Uterus (tissue), 3 donors: ENCODE measurements at regions not wholly inside any gene's neighbourhood (a gene's known extent, or its start where the extent isn't known, plus 50 kb on each side); places are given as distances from the start of the nearest gene placed in this dataset.

Source experiments
- DNase-seq, 2 donors: peaks; one replicate each; pipeline ENCODE4 v3.0.0-alpha.2; 2019 to 2020
- H3K27ac ChIP-seq, 2 donors: fragments of 200-600 bp; sonication (generic); 1 replicate in 1 of 2; 2 replicates in 1 of 2; pipeline ENCODE4 v1.5.1; 2016 to 2018
- H3K27me3 ChIP-seq, 2 donors: fragments of 200-600 bp; sonication (generic); one replicate each; pipeline ENCODE4 v1.5.1; 2018 to 2019; ENCODE audit warnings: control low read depth in 1 of 2
- H3K36me3 ChIP-seq, 2 donors: fragments of 200-600 bp; sonication (generic); one replicate each; pipeline ENCODE4 v1.5.1; 2019; ENCODE audit warnings: control low read depth in 1 of 2
- H3K4me1 ChIP-seq, 2 donors: fragments of 200-600 bp; sonication (generic); one replicate each; pipeline ENCODE4 v1.5.1; 2018 to 2019; ENCODE audit warnings: control low read depth in 1 of 2
- H3K4me3 ChIP-seq, 2 donors: fragments of 200-600 bp; sonication (generic); 1 replicate in 1 of 2; 2 replicates in 1 of 2; pipeline ENCODE4 v1.5.1; 2018 to 2019; ENCODE audit warnings: mild to moderate bottlenecking in 1 of 2
- H3K9me3 ChIP-seq, 2 donors: fragments of 200-600 bp; sonication (generic); one replicate each; pipeline ENCODE4 v1.5.1; 2019; ENCODE audit warnings: control low read depth in 1 of 2
- POLR2A ChIP-seq, 2 donors: fragments of 450-650 bp; IDR thresholded peaks; one replicate each; pipeline ENCODE4 v1.6.1; 2016; ENCODE audit warnings: antibody characterized with exemption in 2 of 2, mild to moderate bottlenecking in 1 of 2, moderate library complexity in 1 of 2
- intact Hi-C: fragments of 100-400 bp; cut with DNase I; formaldehyde crosslinking; loops from one replicate; pipeline ENCODE4 v1.15.1; 2023; ENCODE audit warnings: low total_unique reads
- TF ChIP-seq, protein P1 (sequence below), 4 experiments: fragments of 200-600 bp in 2 of 4; fragments of 450-650 bp in 2 of 4; sonication (generic) in 2 of 4; IDR thresholded peaks; one replicate each; pipeline ENCODE4 v1.5.1; 2016 to 2019; ENCODE audit warnings: antibody characterized with exemption in 4 of 4, mild to moderate bottlenecking in 2 of 4, moderate library complexity in 1 of 4
- donor health status: DM: yes; HTN: yes; CAD: no.

DNA sequence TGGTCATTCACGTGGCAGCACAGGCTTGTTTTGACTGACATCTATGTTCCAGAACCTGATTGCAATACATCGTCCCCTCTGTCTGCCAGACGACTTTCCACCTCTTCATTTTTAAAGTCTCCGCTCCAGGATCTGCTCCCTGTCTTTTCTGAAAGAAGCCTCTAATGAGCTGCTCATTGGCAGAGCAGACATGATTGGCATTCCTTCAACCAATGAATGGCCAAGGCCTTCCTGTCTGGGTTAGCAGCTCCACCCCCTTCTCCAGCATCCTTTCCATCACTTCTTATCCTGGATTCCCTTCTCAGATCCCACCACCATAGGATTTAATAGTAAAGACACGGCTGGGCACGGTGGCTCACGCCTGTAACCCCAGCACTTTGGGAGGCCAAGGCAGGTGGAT, 202.7 kb upstream of the KLF3 start:
- no peaks in the 10 kb centered on the region for H3K27me3 ChIP-seq
- H3K27ac ChIP-seq: no peak overlapping the region
- intact Hi-C loops: no loop called here
- TF ChIP-seq, protein P1, sequence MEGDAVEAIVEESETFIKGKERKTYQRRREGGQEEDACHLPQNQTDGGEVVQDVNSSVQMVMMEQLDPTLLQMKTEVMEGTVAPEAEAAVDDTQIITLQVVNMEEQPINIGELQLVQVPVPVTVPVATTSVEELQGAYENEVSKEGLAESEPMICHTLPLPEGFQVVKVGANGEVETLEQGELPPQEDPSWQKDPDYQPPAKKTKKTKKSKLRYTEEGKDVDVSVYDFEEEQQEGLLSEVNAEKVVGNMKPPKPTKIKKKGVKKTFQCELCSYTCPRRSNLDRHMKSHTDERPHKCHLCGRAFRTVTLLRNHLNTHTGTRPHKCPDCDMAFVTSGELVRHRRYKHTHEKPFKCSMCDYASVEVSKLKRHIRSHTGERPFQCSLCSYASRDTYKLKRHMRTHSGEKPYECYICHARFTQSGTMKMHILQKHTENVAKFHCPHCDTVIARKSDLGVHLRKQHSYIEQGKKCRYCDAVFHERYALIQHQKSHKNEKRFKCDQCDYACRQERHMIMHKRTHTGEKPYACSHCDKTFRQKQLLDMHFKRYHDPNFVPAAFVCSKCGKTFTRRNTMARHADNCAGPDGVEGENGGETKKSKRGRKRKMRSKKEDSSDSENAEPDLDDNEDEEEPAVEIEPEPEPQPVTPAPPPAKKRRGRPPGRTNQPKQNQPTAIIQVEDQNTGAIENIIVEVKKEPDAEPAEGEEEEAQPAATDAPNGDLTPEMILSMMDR (IDR thresholded peaks at IDR 0.05): no peak
- TF ChIP-seq POLR2A (IDR thresholded peaks at IDR 0.05): no peak
- DNase-seq: no peak
- H3K9me3 ChIP-seq: no peaks in the 10 kb centered on the region
- no peaks in the 10 kb centered on the region for H3K36me3 ChIP-seq
- no peak overlapping the region for H3K4me3 ChIP-seq
- H3K4me1 ChIP-seq: no peaks in the 10 kb centered on the region

- Histone ChIP-seq H3K36me3 (no peaks in the 10 kb centered on the region), H3K27ac (no peak overlapping the region), H3K27me3 (no peaks in the 10 kb centered on the region), H3K4me1 (no peaks in the 10 kb centered on the region), H3K9me3 (no peaks in the 10 kb centered on the region), H3K4me3 (no peak overlapping the region)
- TF ChIP-seq POLR2A (IDR thresholded peaks at IDR 0.05): no peak
- TF ChIP-seq, protein P1 (IDR thresholded peaks at IDR 0.05): no peak
- intact Hi-C loops: no loop called here
- no peak for DNase-seq
Measured at GRCh38 chr4:38462367-38463055, 201.5 kb upstream of the KLF3 start.

GRCh38 chr4:38463268-38463958, 200.6 kb upstream of the KLF3 start:
- H3K4me3 ChIP-seq: no peak overlapping the region
- DNase-seq: no peak
- H3K27ac ChIP-seq: no peak overlapping the region
- intact Hi-C loops: no loop called here
- H3K36me3 ChIP-seq: no peaks in the 10 kb centered on the region
- no peaks in the 10 kb centered on the region for H3K9me3 ChIP-seq
- no peaks in the 10 kb centered on the region for H3K4me1 ChIP-seq
- TF ChIP-seq, protein P1 (IDR thresholded peaks at IDR 0.05): no peak
- TF ChIP-seq POLR2A (IDR thresholded peaks at IDR 0.05): no peak
- no peaks in the 10 kb centered on the region for H3K27me3 ChIP-seq

DNA sequence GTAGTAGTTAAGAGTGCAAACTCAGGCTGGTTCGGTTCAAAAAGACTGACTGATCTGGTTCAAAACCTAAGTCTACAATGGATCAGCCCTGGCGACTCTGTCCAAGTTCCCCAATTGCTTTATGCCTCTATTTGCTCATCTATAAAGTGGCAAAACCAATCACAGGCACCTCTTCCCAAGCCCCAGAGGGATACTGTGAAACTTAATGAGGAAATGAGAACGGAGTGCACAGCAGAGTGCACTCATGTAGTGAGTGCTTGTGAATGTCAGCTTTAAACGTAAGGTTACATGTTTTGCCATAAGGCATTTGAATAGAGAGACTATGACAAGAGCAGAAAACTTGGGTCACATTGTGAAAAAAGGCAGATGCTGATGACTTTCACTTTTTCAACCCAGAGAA, 199.7 kb upstream of the KLF3 start:
- DNase-seq: no peak
- no peaks in the 10 kb centered on the region for H3K36me3 ChIP-seq
- H3K4me3 ChIP-seq: no peak overlapping the region
- intact Hi-C loops: no loop called here
- H3K4me1 ChIP-seq: no peaks in the 10 kb centered on the region
- H3K27ac ChIP-seq: no peak overlapping the region
- H3K9me3 ChIP-seq: no peaks in the 10 kb centered on the region
- no peaks in the 10 kb centered on the region for H3K27me3 ChIP-seq
- TF ChIP-seq, protein P1 (IDR thresholded peaks at IDR 0.05): no peak

DNA sequence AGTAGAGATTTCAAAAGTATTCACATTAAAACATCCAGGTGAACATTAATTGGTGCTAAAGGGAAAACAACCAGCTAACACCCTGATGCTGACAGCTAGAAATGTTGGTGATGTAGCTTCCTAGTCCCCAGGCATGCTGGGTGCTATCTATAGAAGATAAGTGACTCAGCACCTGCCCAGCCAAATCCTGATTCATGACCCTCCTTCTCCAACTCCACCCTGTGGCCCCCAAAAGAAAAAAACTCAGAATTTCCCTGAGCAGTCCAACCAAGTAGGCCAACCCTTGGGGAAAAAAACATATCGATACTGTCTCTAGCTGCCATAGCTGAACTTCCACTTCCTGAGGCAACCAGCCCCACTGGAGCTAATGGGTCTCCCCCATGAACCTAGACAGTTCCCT, 197.6 kb upstream of the KLF3 start:
- Histone ChIP-seq H3K36me3 (no peaks in the 10 kb centered on the region), H3K4me3 (no peak overlapping the region), H3K27ac (no peak overlapping the region), H3K9me3 (no peaks in the 10 kb centered on the region), H3K4me1 (no peaks in the 10 kb centered on the region), H3K27me3 (no peaks in the 10 kb centered on the region)
- intact Hi-C loops: no loop called here
- TF ChIP-seq POLR2A (IDR thresholded peaks at IDR 0.05): no peak
- TF ChIP-seq, protein P1 (IDR thresholded peaks at IDR 0.05): no peak
- DNase-seq: no peak
